Gastrocnemius medialis (tissue), 4 donors: ENCODE measurements at regions not wholly inside any gene's neighbourhood (a gene's known extent, or its start where the extent isn't known, plus 50 kb on each side); places are given as distances from the start of the nearest gene placed in this dataset.

ENCODE experiments used
- CTCF ChIP-seq, 5 experiments: fragments of 450-650 bp in 3 of 5; fragments of 200-600 bp in 2 of 5; sonication (generic) in 2 of 5; IDR thresholded peaks in 4 of 5; conservative IDR thresholded peaks in 1 of 5; 1 replicate in 4 of 5; 2 replicates in 1 of 5; pipeline ENCODE4 v1.5.1; 2016 to 2019; ENCODE audit warnings: antibody characterized with exemption in 5 of 5, mild to moderate bottlenecking in 3 of 5, moderate library complexity in 3 of 5
- POLR2A ChIP-seq, 2 donors: fragments of 450-650 bp; IDR thresholded peaks; one replicate each; pipeline ENCODE4 v1.6.1; 2017; ENCODE audit warnings: antibody characterized with exemption in 2 of 2, mild to moderate bottlenecking in 2 of 2, moderate library complexity in 2 of 2

GRCh38 chr5:8471581-8471980 is 602.6 kb downstream of the MTRR start:
- TF ChIP-seq CTCF (IDR thresholded peaks at IDR 0.05 in 4 of 5, conservative IDR thresholded peaks at IDR 0.05 in 1 of 5) (no peak), POLR2A (IDR thresholded peaks at IDR 0.05) (no peak)
